NT2/D1 (cell line): ENCODE measurements at regions not wholly inside any gene's neighbourhood (a gene's known extent, or its start where the extent isn't known, plus 50 kb on each side); places are given as distances from the start of the nearest gene placed in this dataset.

Experiments
- SUZ12 ChIP-seq: IDR thresholded peaks from 2 replicates; pipeline ENCODE4 v1.6.1; 2011; ENCODE audit not compliant: insufficient read length, insufficient read depth; ENCODE audit errors: extremely low read depth
- YY1 ChIP-seq: IDR thresholded peaks from 2 replicates; pipeline ENCODE4 v1.6.1; 2011; ENCODE audit not compliant: insufficient read length, insufficient read depth
- ZNF274 ChIP-seq: IDR thresholded peaks from 2 replicates; pipeline ENCODE4 v1.6.1; 2011; ENCODE audit warnings: mild to moderate bottlenecking, low read depth, low read length

DNA sequence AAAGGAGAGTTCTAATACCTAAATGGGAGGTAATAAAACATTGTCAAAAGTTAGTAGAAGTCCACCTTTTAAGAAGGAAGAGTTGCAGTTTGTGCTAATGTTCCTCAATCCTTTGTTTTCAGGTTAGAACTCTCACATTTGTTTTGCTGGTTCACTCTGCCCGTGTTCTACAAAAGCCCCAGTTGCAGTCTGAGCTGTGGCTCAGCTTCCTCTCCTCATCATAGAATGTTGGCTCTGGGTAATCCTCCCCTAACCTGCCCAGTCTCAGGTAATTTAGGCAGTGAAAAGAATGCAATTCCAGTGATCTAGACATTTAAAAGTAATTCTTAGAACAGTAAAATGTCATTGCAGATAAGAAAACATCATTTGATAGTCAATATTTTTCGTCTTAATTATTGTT, 1410.4 kb upstream of the ZEB2 start:
- TF ChIP-seq SUZ12: no peak
- no peak for TF ChIP-seq YY1
- TF ChIP-seq ZNF274: no peak
